CD4-positive, alpha-beta T cell (primary cell): ENCODE measurements at regions not wholly inside any gene's neighbourhood (a gene's known extent, or its start where the extent isn't known, plus 50 kb on each side); places are given as distances from the start of the nearest gene placed in this dataset.

ENCODE experiments used
- ATAC-seq: fragments of 200-7000 bp; cut with Tn5 transposase; one replicate; pipeline ENCODE4 v1.10.0; 2022; ENCODE audit warnings: mild to moderate bottlenecking; ENCODE audit not compliant: poor library complexity
- CTCF ChIA-PET: fragments of 350-600 bp; sonication (Branson Sonifier 250); formaldehyde crosslinking; loops from one replicate; lab custom pipeline; 2021; ENCODE audit warnings: antibody characterized with exemption, inconsistent platforms; lab: Charles Lee
- POLR2A ChIA-PET: fragments of 350-600 bp; sonication (Branson Sonifier 250); formaldehyde crosslinking; loops from one replicate; lab custom pipeline; 2021; ENCODE audit warnings: antibody characterized with exemption, inconsistent platforms; lab: Charles Lee
- DNase-seq, 14 experiments: peaks; one replicate each; pipeline ENCODE4 v3.0.0-alpha.2; 2013 to 2020; ENCODE audit warnings: mixed read lengths in 2 of 14
- H3K27ac ChIP-seq, 2 donors: one replicate each; pipeline versions ENCODE4 v1.5.1 to v1.7.0; 2013; ENCODE audit warnings: low read length in 2 of 2, low read depth in 1 of 2, mild to moderate bottlenecking in 1 of 2
- H3K27me3 ChIP-seq, 2 experiments: 1 replicate in 1 of 2; 2 replicates in 1 of 2; pipeline versions ENCODE4 v1.6.1 to v1.7.0; 2013; ENCODE audit warnings: low read length in 2 of 2, control low read depth in 1 of 2, mild to moderate bottlenecking in 1 of 2, moderate library complexity in 1 of 2; ENCODE audit not compliant: insufficient read depth in 2 of 2, control insufficient read depth in 1 of 2
- H3K36me3 ChIP-seq: one replicate; pipeline ENCODE4 v1.6.1; 2013; ENCODE audit warnings: low read length, control low read depth; ENCODE audit not compliant: insufficient read depth
- H3K4me1 ChIP-seq: one replicate; pipeline ENCODE4 v1.6.1; 2013; ENCODE audit warnings: low read length, control low read depth; ENCODE audit not compliant: insufficient read depth
- H3K4me3 ChIP-seq: one replicate; pipeline ENCODE4 v1.5.1; 2013; ENCODE audit warnings: mild to moderate bottlenecking, low read length, moderate library complexity
- H3K9me3 ChIP-seq, 2 experiments: 1 replicate in 1 of 2; 2 replicates in 1 of 2; pipeline versions ENCODE4 v1.6.1 to v1.7.0; 2013; ENCODE audit warnings: low read length in 2 of 2, mild to moderate bottlenecking in 2 of 2, control low read depth in 1 of 2, moderate library complexity in 1 of 2; ENCODE audit not compliant: control insufficient read depth in 1 of 2, insufficient read depth in 1 of 2
- H3K27ac Mint-ChIP-seq: one replicate; pipeline ENCODE4 v1.8.0; 2020; ENCODE audit warnings: mixed read lengths
- H3K27me3 Mint-ChIP-seq: one replicate; pipeline ENCODE4 v1.8.0; 2021; ENCODE audit warnings: mixed read lengths
- H3K36me3 Mint-ChIP-seq: one replicate; pipeline ENCODE4 v1.8.0; 2021; ENCODE audit warnings: low read depth, mixed read lengths
- H3K4me1 Mint-ChIP-seq: one replicate; pipeline ENCODE4 v1.8.0; 2021; ENCODE audit warnings: low read depth, mixed read lengths
- H3K4me3 Mint-ChIP-seq: one replicate; pipeline ENCODE4 v1.8.0; 2020; ENCODE audit warnings: mild to moderate bottlenecking, mixed read lengths
- H3K9me3 Mint-ChIP-seq: one replicate; pipeline ENCODE4 v1.8.0; 2020; ENCODE audit warnings: mixed read lengths
- intact Hi-C, 2 experiments: fragments of 100-400 bp; cut with DNase I in 1 of 2; cut with micrococcal nuclease in 1 of 2; formaldehyde crosslinking; loops; one replicate each; pipeline versions ENCODE4 v1.15.1 to v1.9.0; 2023 to 2025; cut with DNase I, micrococcal nuclease
- TF ChIP-seq, protein P1 (sequence below): fragments of 200-600 bp; IDR thresholded peaks from one replicate; pipeline ENCODE4 v1.8.0; 2022; ENCODE audit warnings: antibody characterized with exemption, mild to moderate bottlenecking

DNA sequence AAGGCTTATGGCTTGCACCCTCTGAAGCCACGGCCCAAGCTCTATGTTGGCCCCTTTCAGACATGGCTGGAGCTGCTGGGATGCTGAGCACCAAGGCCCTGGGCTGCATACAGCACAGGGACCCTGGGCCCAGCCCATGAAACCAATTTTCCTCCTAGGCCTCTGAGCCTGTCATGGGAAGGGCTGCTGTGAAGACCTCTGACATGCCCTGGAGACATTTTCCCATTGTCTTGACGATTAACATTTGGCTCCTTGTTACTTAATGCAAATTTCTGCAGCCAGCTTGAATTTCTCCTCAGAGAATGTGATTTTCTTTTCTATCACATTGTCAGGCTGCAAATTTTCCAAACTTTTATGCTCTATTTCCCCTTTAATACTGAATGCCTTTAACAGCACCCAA lies 844.7 kb downstream of the PCDH18 start:
- Mint-ChIP-seq H3K4me1 (no peaks in the 10 kb centered on the region), H3K9me3 (peaks cover 8% of the 10 kb centered on the region), H3K27ac (no peak overlapping the region), H3K36me3 (no peaks in the 10 kb centered on the region), H3K4me3 (no peak overlapping the region), H3K27me3 (no peaks in the 10 kb centered on the region)
- H3K4me1 ChIP-seq: no peaks in the 10 kb centered on the region
- no peaks in the 10 kb centered on the region for H3K36me3 ChIP-seq
- TF ChIP-seq, protein P1, sequence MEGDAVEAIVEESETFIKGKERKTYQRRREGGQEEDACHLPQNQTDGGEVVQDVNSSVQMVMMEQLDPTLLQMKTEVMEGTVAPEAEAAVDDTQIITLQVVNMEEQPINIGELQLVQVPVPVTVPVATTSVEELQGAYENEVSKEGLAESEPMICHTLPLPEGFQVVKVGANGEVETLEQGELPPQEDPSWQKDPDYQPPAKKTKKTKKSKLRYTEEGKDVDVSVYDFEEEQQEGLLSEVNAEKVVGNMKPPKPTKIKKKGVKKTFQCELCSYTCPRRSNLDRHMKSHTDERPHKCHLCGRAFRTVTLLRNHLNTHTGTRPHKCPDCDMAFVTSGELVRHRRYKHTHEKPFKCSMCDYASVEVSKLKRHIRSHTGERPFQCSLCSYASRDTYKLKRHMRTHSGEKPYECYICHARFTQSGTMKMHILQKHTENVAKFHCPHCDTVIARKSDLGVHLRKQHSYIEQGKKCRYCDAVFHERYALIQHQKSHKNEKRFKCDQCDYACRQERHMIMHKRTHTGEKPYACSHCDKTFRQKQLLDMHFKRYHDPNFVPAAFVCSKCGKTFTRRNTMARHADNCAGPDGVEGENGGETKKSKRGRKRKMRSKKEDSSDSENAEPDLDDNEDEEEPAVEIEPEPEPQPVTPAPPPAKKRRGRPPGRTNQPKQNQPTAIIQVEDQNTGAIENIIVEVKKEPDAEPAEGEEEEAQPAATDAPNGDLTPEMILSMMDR: no peak
- ChIA-PET CTCF (no interaction called here), POLR2A (no interaction called here)
- ATAC-seq (no peak), DNase-seq (no peak)
- H3K9me3 ChIP-seq: peaks cover 0 to 3% of the 10 kb centered on the region in 2 experiments
- intact Hi-C loops: no loop called here
- H3K27ac ChIP-seq: no peak overlapping the region
- no peaks in the 10 kb centered on the region for H3K27me3 ChIP-seq
- H3K4me3 ChIP-seq: no peak overlapping the region

DNA sequence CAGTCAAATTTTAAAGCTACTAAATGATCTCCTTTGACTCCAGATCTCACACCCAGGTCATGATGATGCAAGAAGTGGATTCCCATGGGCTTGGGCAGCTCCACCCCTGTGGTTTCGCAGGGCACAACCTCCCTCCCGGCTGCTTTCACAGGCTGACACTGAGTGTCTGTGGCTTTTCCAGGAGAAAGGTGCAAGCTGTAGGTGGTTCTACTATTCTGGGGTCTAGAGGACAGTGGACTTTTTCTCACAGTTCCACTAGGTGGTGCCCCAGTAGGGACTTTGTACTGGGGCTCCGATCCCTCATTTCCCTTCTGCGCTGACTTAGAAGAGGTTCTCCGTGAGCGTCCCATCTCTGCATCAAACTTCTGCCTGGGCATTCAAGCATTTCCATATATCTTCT lies 845.2 kb downstream of the PCDH18 start:
- DNase-seq: no peak
- ChIA-PET POLR2A (no interaction called here), CTCF (no interaction called here)
- no peaks in the 10 kb centered on the region for H3K4me1 ChIP-seq
- TF ChIP-seq, protein P1: no peak
- no peak for ATAC-seq
- Mint-ChIP-seq H3K9me3 (peaks cover 8% of the 10 kb centered on the region), H3K27me3 (no peaks in the 10 kb centered on the region), H3K27ac (no peak overlapping the region), H3K4me1 (no peaks in the 10 kb centered on the region), H3K4me3 (no peak overlapping the region), H3K36me3 (no peaks in the 10 kb centered on the region)
- H3K4me3 ChIP-seq: no peak overlapping the region
- intact Hi-C loops: no loop called here
- H3K27ac ChIP-seq: no peak overlapping the region
- H3K36me3 ChIP-seq: no peaks in the 10 kb centered on the region
- peaks cover 0 to 3% of the 10 kb centered on the region in 2 experiments for H3K9me3 ChIP-seq
- H3K27me3 ChIP-seq: no peaks in the 10 kb centered on the region

DNA sequence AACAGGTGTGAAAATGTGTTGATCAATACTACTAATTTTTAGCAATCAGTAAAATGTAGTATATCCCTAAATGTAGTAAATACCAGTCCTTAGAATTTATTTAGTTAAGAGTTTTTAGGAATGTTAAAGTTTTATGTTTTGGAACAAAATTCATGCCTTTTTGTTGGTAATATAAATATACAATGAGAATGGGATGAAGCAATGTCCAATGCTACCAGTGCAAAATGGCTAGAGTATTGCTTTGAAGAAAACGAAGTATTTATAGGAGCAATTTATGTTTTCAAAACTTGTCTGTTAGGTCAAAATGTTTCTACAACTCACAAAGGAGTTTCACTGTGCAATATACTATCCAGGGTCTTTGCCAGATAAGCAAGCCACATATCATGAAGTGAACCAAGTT lies 851.5 kb downstream of the PCDH18 start:
- no peak overlapping the region for H3K4me3 ChIP-seq
- Mint-ChIP-seq H3K36me3 (no peaks in the 10 kb centered on the region), H3K4me3 (no peak overlapping the region), H3K27me3 (no peaks in the 10 kb centered on the region), H3K4me1 (no peaks in the 10 kb centered on the region), H3K9me3 (peaks cover 5% of the 10 kb centered on the region), H3K27ac (no peak overlapping the region)
- ChIA-PET POLR2A (no interaction called here), CTCF (interaction anchor here (0.8 kb wide), 1 partner anchor 11 kb away, joined by 3 read pairs; no protein-coding TSS in a partner anchor)
- H3K9me3 ChIP-seq: no peaks in the 10 kb centered on the region
- no peaks in the 10 kb centered on the region for H3K36me3 ChIP-seq
- intact Hi-C loops: no loop called here
- no peaks in the 10 kb centered on the region for H3K4me1 ChIP-seq
- ATAC-seq (no peak), DNase-seq (no peak)
- no peaks in the 10 kb centered on the region for H3K27me3 ChIP-seq
- H3K27ac ChIP-seq: no peak overlapping the region
- TF ChIP-seq, protein P1: no peak
